NT2/D1 (cell line): ENCODE measurements at regions not wholly inside any gene's neighbourhood (a gene's known extent, or its start where the extent isn't known, plus 50 kb on each side); places are given as distances from the start of the nearest gene placed in this dataset.
"Not testable (repeated sequence)": the region's sequence is repeated elsewhere in the genome, so short reads cannot be mapped to it uniquely, and the experiment has no call there.

Experiments
- SUZ12 ChIP-seq: IDR thresholded peaks from 2 replicates; pipeline ENCODE4 v1.6.1; 2011; ENCODE audit not compliant: insufficient read length, insufficient read depth; ENCODE audit errors: extremely low read depth
- YY1 ChIP-seq: IDR thresholded peaks from 2 replicates; pipeline ENCODE4 v1.6.1; 2011; ENCODE audit not compliant: insufficient read length, insufficient read depth
- ZNF274 ChIP-seq: IDR thresholded peaks from 2 replicates; pipeline ENCODE4 v1.6.1; 2011; ENCODE audit warnings: mild to moderate bottlenecking, low read depth, low read length

DNA sequence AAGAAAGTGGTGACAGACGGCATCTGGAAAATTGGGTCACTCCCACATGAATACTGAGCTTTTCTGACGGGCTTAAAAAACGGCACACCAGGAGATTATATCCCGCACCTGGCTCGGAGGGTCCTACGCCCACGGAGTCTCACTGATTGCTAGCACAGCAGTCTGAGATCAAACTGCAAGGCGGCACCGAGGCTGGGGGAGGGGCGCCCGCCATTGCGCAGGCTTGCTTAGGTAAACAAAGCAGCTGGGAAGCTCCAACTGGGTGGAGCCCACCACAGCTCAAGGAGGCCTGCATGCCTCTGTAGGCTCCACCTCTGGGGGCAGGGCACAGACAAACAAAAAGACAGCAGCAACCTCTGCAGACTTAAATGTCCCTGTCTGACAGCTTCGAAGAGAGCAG, 966.2 kb upstream of the USP15 start:
- TF ChIP-seq ZNF274, YY1, SUZ12: not testable (repeated sequence)
